HT1080 (cell line): ENCODE measurements at regions not wholly inside any gene's neighbourhood (a gene's known extent, or its start where the extent isn't known, plus 50 kb on each side); places are given as distances from the start of the nearest gene placed in this dataset.

Experiments
- DNase-seq: peaks from one replicate; pipeline ENCODE4 v3.0.0-alpha.2; 2015; ENCODE audit warnings: low read depth

- DNase-seq, result no peak
These were observed 63.7 kb upstream of the PSMD7 start for GRCh38 chr16:74232806-74233465.

GRCh38 chr16:74230126-74230525, 66.5 kb upstream of the PSMD7 start:
- no peak for DNase-seq

- no peak for DNase-seq
These were observed 70.2 kb upstream of the PSMD7 start for GRCh38 chr16:74226338-74226954.

GRCh38 chr16:74224828-74225612, 71.6 kb upstream of the PSMD7 start:
- DNase-seq, result no peak

- no peak for DNase-seq
These were observed 74.8 kb upstream of the PSMD7 start for GRCh38 chr16:74221828-74222227.

- no peak for DNase-seq
These were observed 76.9 kb upstream of the PSMD7 start for GRCh38 chr16:74219706-74220105.

GRCh38 chr16:74218871-74219270, 77.7 kb upstream of the PSMD7 start:
- DNase-seq, result no peak

GRCh38 chr16:74216319-74216718, 80.3 kb upstream of the PSMD7 start:
- DNase-seq, result no peak

GRCh38 chr16:74215249-74215648, 81.4 kb upstream of the PSMD7 start:
- DNase-seq, result no peak

- DNase-seq, result no peak
These were observed 83.2 kb upstream of the PSMD7 start for GRCh38 chr16:74213372-74213771.

GRCh38 chr16:74210245-74210644, 86.4 kb upstream of the PSMD7 start:
- DNase-seq, result no peak

GRCh38 chr16:74202009-74202408, 94.6 kb upstream of the PSMD7 start:
- no peak for DNase-seq

GRCh38 chr16:74201576-74201975, 95.0 kb upstream of the PSMD7 start:
- no peak for DNase-seq

- no peak for DNase-seq
These were observed 95.7 kb upstream of the PSMD7 start for GRCh38 chr16:74200921-74201320.

GRCh38 chr16:74199842-74200124, 96.8 kb upstream of the PSMD7 start:
- DNase-seq, result no peak

- DNase-seq, result no peak
These were observed 97.4 kb upstream of the PSMD7 start for GRCh38 chr16:74199066-74199841.

GRCh38 chr16:74192281-74192797, 104.3 kb upstream of the PSMD7 start:
- no peak for DNase-seq

GRCh38 chr16:74190292-74190691, 106.3 kb upstream of the PSMD7 start:
- DNase-seq, result no peak

- DNase-seq, result no peak
These were observed 107.8 kb upstream of the PSMD7 start for GRCh38 chr16:74188856-74189255.

- no peak for DNase-seq
These were observed 110.0 kb upstream of the PSMD7 start for GRCh38 chr16:74186561-74186971.

- no peak for DNase-seq
These were observed 111.8 kb upstream of the PSMD7 start for GRCh38 chr16:74184839-74185238.
